ENCODE measurements at regions not wholly inside any gene's neighbourhood (a gene's known extent, or its start where the extent isn't known, plus 50 kb on each side); places are given as distances from the start of the nearest gene placed in this dataset.

DNA sequence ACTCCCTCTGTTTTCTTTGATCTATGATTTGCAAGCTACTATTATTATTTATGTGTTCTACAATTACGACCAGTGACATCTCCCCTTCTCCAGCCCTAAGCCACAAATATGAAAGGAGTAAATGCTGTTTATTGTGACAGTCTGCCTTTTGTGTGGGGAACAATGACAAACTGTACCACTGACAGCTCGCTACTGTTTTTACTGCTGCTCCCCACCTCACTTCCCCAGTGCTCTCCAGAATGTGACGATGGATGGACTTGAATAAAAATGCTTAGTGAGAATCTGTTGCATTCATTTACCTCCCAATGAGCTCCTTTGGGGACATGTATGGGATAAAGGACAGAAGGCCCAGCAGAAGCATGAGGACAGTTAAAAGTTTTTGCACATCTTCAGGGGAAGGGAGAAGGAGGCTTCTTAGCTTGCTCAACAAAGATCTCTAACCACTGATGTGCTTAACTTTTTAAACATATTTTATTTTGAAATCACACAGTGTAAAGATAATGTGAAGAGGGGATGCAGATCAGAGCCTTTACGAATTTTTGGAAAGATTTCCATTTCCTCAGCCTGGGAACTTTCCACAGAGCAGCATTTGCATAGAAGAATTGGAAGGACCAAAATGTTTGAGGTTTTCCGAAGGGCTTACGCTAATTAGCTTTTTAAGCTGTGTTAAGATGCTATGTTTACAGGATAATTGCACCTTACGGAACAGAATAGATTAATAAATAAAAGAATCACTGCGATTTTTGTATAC lies 485.1 kb upstream of the TENM3 start:
- TF ChIP-seq, protein P1, sequence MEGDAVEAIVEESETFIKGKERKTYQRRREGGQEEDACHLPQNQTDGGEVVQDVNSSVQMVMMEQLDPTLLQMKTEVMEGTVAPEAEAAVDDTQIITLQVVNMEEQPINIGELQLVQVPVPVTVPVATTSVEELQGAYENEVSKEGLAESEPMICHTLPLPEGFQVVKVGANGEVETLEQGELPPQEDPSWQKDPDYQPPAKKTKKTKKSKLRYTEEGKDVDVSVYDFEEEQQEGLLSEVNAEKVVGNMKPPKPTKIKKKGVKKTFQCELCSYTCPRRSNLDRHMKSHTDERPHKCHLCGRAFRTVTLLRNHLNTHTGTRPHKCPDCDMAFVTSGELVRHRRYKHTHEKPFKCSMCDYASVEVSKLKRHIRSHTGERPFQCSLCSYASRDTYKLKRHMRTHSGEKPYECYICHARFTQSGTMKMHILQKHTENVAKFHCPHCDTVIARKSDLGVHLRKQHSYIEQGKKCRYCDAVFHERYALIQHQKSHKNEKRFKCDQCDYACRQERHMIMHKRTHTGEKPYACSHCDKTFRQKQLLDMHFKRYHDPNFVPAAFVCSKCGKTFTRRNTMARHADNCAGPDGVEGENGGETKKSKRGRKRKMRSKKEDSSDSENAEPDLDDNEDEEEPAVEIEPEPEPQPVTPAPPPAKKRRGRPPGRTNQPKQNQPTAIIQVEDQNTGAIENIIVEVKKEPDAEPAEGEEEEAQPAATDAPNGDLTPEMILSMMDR (IDR thresholded peaks at IDR 0.05), result no peak
- TF ChIP-seq POLR2A (IDR thresholded peaks at IDR 0.05) (no peak), POLR2AphosphoS5 (IDR thresholded peaks at IDR 0.05) (no peak)
